ENCODE measurements at regions not wholly inside any gene's neighbourhood (a gene's known extent, or its start where the extent isn't known, plus 50 kb on each side); places are given as distances from the start of the nearest gene placed in this dataset.

DNA sequence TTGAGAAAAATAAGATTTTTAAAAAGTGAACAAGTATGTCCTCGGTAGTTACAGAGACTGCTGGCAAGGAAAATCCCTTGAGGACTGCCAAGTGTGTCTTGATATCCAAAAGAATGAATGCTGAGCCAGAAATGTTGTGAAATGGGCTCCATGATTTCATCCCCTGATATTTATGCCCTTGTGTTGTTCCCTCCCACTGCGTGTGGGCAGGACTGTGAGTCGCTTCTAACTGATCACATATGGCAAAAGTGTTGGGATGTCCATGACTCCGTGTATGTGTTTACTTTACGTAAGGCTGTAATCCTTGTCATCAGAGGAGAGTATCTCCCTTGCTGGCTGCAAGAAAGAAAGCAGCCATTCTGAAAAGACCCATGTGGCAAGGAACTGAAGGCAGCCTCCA is 285.1 kb downstream of the SS18 start:
- no peak for DNase-seq

DNA sequence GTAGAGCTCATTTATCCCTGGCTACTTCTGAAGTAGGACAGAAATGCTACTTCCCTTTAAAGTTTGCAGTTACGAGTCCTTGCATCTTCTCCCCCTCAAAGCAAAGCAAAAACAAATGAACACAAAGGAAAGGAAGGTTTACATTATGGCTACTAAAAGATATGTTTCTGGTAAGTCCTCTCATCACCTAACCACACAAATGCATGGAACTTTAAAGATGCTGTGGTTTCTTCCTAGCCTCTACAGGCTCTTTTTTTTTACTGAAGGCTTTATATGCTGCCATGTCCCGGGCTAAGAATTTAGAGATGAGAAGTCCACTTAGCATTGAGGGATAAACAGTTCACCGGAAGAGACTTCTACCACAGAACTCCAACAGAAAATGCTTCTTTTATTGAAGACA is 291.2 kb downstream of the SS18 start:
- no peak for DNase-seq

DNA sequence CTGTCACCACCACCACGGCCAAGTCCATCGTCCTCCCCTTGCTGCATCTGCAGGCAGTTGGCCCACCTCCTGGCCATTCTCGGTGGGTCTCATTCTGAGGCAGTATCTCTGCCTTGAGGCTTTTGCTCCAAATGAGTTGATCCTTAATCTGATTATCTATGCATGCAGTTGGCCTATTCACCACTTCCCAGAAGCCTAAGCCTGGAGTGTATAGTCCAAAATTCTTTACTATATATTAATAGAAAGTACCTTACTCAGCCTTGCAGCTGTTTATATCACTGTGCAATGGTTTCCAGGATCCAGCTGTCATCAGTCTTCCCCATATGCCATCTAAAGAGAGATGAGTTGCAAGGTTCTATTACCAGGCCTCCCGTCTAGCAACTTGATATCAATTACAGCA is 292.4 kb downstream of the SS18 start:
- no peak for DNase-seq

DNA sequence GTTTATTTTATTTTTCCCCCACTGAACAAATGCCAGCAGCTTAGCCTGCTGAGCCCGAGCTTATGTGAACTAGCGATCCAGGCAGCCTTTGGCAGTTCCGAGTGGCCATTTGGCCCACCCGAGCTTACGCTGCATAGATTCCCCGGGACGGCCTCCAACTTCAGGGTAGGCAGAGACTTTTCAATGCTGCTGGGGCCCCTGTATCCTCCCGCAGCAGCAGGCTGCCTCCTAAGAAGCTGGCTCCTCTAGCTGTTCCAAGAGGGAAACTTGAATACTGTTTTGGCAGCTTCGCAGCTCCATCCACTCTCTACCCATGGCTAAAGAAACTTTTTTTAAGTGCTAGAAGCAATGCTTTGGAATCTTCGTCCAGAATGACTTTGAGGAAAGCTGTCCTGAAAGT is 295.2 kb downstream of the SS18 start:
- DNase-seq: no peak

DNA sequence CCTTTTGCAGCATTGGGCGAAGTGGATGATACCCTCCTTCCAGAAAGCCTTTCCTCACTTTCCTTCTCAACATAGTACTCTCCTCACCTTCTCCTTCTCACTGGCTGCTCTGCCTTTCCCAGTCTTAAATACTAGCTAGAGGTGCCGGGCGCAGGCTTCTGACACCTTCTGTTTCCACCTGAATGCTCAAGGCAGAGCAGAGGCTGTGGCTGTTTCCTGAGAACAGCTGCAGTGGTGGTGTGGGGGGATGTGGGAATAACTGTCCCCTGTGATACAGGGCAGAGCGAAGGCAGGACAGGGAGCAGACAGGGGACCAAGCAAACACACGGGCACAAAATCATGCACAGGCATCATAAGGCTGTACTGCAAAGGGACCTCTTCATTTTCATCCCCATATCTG is 303.1 kb downstream of the SS18 start:
- DNase-seq: no peak

GRCh38 chr18:25786758-25787157 is 303.7 kb downstream of the SS18 start:
- DNase-seq: no peak

DNA sequence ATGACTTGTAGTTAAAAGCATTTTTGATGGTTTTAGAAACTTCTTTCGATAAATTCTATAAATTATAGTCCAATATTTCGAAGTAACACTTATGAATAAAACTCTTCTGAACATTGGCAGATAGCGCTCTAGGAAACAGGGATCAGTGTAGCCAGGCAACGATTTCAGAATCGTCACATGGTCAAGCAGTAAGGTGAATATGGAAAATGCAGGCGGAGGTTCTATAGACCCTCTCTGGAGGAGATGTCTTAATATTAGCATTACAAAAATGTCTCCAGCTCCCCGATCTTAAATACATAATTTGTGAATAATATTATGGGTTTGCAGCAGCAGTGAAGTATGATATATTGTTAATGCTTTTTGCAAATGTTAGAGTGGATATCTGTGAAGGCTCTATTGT is 310.3 kb downstream of the SS18 start:
- DNase-seq: no peak

DNA sequence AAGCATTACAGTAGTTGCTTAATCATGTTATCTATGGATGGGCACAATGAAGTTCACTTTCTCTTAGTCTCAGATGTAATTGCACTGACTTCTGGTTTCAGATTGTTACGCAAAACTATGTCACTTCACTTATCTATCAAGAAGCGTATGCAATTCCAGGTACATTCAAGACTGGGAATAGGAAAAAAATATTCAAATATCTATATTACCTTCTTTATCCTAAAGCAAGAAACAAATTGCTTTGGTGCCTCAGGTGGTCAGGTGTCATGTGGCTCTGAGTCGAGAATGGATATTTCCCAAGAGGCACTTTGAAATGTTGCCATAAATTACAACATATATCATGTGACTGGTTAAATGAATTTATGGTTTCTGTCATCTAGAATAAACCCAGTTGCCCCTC is 318.6 kb downstream of the SS18 start:
- DNase-seq: no peak

DNA sequence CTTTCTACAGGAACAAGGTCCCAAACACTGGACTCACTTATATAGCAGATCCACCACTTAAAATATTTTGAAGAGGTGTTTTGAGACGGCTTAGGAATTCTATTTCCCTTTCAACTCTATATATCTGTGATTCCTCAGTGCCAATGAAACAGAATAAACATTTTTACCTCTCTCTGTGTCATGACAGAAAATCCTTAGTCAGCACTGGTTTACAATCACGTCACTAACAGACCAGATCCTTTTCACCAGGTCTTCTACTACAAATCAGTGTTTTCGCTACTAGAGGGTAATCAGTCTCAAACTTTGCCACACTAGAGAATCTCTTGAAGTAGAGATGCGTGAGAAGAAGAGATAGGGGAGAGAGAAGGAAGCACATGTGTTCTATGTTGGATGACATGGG is 325.6 kb downstream of the SS18 start:
- no peak for DNase-seq

DNA sequence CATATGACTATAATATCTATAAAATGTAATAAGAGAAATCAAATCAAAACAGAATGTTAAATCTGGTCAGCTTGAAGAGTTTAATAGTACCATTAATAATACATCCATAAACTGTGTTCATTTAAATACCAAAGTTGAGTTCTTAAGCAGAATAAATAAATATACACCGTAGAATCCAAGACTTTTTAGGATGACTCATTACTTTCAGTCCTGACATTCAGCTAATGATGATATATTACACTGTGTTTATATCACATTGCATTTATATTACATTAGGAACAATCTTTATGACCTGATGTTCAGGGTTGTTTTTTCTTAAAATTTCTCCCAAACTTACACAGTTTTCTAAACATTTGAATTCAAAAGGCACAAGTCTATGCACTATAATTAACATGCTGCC is 331.3 kb downstream of the SS18 start:
- DNase-seq: no peak

- no peak for DNase-seq
Measured at GRCh38 chr18:25743646-25744151, 346.7 kb downstream of the SS18 start.

DNA sequence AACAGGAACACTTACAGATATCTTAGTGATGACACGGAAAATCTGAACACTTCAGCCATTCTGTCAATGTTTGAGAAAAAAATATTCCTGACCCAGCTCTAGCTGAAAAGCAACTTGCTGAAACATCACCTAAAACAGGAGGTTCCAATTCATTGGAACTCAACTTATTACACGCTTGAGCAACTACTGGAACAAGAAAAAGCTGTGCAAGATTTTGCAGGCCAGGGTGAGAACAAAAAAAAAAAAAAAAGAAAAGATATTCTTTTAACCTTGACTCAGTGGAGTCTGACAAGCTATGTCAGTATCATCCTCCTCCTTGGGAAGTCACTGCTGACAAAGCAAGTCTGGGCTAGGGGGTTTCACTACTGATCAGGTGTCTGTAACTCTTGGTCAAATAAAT is 351.0 kb downstream of the SS18 start:
- DNase-seq: no peak

DNA sequence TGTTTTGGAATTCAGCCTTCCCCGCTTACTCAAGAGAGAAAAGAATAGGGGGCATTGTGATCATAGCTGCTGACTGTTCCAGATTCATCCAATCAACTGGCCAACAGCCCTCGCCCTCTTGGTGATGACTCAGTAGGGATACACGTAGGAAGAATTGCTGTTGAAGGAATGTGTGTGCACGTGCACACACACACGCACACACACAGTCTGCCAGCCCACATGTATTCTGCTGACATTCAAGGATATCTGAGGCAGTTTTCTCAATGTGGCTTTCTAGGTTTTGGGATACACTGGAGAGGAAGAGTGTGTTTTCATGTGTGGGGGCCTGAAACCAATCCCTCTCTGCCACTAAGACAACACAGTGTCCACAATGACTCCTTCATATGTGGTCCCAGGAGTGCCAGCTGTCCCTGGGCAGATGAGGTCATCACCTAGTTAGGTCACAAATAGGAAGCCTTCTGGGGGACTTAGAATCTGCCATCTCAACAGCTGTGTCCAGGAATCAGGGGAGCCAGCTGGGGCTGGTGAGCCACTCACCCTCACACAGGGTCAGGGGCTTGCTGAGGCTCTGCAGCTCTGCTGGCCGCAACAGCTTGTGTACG is 352.6 kb downstream of the SS18 start:
- DNase-seq: no peak

DNA sequence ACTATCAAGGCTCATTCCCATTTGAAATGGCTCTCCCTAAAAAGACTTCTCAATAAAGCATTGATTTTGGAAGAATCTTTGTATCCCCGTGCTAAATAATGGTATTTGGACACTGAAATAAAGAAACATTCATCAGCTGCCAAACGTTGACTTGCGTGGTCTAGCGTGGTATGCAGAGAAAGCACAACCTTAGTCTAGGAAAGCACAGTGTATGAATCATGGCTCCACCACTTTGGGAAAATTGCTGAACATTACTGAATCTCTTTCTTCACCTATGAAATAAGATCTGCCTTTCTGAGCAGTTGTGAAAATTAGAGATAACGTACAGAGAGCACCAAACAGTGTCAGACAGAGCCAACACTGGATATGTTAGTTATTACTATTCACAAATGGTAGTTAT is 353.9 kb downstream of the SS18 start:
- no peak for DNase-seq

GRCh38 chr18:25735459-25735858 is 355.0 kb downstream of the SS18 start:
- no peak for DNase-seq

DNA sequence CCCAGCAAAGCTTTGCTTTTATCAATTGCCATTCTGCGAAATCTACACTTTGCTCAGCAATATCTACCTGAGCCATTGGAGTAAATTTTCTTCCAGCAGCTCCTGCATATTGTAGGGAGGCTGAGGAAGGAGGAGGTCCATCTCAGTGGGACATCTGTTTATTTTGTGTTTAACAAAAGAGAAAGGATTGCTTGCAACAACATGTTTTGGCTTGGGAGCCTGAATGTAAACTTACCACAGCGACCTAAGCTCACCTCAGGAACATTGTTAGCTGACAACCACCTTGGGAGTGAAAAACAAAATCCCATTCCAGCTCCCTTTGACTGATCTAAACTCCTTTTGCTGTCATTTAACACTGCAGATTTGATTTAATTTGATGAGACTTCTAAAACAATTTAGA is 356.1 kb downstream of the SS18 start:
- DNase-seq: no peak

DNA sequence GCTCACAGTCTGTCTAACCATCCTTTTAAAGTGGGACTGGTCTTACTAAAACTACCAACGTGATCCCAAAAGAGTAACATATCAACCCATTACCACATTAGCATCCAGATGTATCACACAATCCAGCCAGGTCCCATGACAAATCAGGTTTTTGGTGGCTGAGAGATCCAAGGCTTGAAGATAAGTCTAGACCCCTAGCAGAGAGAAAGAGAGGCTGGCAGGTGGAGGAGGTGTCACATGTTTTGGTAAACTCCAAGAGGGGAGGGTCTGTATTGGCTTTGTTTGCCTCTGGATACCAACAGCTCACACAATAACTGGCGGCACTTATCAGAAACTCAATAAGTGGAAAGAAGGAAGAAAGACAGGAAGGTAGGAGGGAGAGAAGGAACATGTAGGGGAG is 357.6 kb downstream of the SS18 start:
- no peak for DNase-seq

DNA sequence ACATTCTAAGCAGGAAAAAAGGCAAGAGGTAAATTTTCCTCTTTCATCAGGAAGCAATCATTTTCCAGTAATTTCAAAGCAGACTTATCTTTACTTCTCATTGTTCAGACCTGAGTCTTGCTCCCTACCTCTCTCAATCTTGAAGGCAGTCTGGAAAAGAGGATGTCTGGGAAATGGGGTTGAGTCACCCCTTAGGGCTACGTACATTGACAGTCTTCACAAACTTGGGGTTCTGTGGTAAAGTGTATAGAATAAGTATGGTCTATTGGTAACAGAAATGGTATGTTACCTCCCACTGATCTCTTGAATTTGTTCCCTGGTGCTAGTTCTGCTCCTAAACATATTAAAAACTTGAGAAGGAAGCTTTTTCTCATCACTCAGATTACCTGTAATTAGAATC is 361.3 kb downstream of the SS18 start:
- no peak for DNase-seq

DNA sequence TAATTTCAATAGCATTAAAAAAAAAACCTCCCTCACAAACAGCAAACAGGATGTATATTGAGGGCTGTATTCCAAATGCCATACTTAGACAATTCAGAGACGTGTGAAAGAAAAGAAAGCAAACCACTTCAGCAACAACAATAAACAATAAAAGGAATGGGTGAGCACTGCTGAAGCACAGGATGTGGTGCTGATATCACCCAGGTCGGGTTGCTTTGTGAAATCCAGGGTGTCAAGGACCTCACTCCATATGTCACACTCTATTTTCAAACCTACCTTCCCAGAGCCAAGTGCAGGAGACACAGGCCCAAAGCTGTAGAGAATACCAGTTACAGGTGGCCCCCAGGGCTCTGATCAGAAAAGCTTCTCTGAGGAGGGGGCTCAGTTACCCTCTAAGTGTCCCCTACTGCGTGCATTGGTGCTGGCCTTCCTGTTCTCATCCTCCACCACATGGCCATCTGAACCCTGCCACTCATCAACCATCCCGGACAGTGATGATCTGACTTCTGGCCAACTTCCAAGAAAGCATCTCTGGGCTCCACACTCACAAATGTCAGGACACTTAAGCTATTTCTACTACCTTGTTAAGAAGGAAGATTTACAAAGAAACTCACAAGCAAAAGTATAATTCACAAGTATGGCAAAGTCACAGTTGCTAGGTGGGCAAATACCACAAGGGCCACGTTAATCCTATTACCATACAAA is 363.0 kb downstream of the SS18 start:
- no peak for DNase-seq

DNA sequence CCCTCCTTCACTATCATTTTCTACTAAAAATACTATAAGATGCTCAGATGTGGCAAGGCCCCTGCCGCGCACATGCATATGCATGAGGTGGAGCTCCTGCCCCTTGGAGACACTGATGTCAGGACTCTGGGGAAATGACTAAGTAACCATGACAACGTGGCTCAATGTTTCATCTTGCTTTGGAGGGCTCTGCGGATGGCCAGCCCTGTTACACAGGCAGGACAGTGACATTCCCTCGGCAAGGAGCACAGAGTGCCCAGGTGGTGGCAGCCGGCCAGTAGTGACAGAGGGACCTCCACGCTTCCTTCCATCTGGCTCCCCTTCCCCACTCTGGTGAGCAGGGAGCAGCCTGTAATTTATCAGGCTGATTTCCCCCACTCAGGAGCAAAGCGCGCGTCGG is 364.1 kb downstream of the SS18 start:
- no peak for DNase-seq

DNA sequence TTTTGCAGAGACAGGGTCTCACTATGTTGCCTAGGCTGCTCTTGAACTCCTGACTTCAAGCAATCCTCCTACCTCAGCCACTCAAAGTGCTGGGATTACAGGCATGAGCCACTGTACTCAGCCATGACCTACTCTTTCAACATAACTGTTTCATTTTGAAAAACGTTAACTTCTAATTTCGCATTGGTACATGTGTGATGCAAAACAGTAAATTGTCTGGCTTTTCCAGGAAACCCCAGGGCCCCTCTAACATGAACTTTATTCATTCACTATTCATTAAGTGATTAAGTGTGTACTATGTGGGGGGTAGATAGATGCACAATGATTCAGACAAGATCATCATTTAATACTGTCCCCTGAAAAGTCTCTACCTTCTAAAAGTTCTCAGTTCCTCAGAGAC is 364.9 kb downstream of the SS18 start:
- DNase-seq: no peak

GRCh38 chr18:25724997-25725396 is 365.4 kb downstream of the SS18 start:
- no peak for DNase-seq

DNA sequence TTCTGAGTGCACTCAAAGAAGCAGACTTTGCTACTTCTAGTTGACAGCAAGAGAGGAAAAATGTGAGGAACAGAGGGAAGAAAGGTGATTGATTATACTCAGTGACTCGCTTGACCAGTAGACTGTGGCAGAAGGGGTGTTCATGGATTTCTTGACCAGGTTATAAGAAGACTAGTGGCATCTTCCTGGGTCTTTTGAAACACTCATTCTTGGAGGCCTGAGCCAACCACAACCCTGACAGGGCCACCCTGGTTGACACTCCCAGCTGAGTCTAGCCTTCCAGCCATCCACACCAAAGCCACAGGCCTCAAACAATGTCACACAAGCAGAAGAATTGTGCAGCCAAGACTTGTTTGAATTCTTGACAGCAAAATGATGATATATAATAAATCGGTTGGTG is 366.3 kb downstream of the SS18 start:
- no peak for DNase-seq

DNA sequence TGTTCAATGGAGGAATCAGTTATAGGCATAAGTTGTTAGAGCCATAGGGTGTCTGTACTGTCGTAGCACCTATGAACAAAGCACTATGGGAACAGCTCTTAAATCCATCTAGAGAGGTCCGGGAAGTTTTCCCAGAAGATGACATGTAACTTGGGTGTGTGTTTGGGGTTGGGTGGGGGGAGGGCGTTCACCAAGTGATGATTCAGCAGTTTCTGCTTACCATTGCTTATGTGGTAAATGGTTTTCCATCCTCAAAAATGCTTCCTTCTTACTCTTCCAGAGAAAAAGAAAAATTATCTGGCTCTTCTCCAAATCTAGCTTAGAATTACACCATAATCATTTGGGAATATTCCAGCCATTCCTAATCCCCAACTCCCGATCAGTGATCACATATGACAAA is 361.1 kb upstream of the ZNF521 start:
- DNase-seq: no peak

- no peak for DNase-seq
Measured at GRCh38 chr18:25710981-25711380, 359.0 kb upstream of the ZNF521 start.

Measured in hematopoietic multipotent progenitor cell treated with erythropoietin and hydrocortisone succinate and interleukin-3 and kit ligand, for 4 days (in vitro differentiated cells).